HG02970 (cell line): ENCODE measurements at regions not wholly inside any gene's neighbourhood (a gene's known extent, or its start where the extent isn't known, plus 50 kb on each side); places are given as distances from the start of the nearest gene placed in this dataset.
"Not testable (repeated sequence)": the region's sequence is repeated elsewhere in the genome, so short reads cannot be mapped to it uniquely, and the experiment has no call there.

Experiments used
- ATAC-seq: cut with Tn5 transposase; IDR thresholded peaks from one replicate; pipeline ENCODE4 v1.9.1; 2021; ENCODE audit warnings: mild to moderate bottlenecking, moderate library complexity, moderate number of reproducible peaks; ENCODE audit not compliant: unreplicated experiment, low FRiP score

- ATAC-seq: no peak
These were observed 1327.0 kb downstream of the BRD1 start for GRCh38 chr22:48500471-48501230.

GRCh38 chr22:48499456-48500425 is 1327.9 kb downstream of the BRD1 start:
- ATAC-seq: no peak

- ATAC-seq: no peak
These were observed 1328.9 kb downstream of the BRD1 start for GRCh38 chr22:48498526-48499331.

GRCh38 chr22:48497743-48498520 is 1329.7 kb downstream of the BRD1 start:
- not testable (repeated sequence) for ATAC-seq

DNA sequence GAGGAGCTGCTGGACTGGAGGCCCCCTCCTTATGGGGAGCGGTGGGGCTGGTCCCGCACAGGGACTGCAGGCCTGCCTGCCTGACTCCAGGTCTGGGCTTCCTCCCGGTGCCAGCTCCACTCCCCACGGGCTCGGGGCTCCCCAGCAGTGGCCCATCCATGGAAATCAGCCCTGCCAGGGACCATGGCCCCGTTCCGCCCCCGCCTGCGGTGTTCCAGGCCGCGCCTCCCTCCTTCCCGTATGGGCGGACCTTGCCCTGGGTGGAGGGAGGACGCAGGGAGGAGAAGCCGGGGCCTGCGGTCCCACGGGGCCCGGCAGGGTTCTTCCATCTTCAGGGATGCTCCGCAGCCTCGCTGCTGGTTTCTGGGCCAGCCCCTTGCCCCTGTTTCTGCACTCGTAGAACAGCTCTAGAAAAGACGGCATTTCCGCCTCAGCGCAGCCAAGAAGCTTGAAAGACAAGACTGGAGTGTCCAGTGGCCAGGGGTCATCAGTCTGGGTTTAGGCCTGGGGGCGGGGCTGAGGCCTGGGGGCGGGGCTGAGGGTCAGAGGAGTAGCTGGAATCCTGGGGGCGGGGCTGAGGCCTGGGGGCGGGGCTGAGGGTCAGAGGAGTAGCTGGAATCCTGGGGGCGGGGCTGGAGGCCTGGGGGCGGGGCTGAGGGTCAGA is 1330.6 kb downstream of the BRD1 start:
- no peak for ATAC-seq

GRCh38 chr22:48496226-48496845 is 1331.3 kb downstream of the BRD1 start:
- no peak for ATAC-seq

DNA sequence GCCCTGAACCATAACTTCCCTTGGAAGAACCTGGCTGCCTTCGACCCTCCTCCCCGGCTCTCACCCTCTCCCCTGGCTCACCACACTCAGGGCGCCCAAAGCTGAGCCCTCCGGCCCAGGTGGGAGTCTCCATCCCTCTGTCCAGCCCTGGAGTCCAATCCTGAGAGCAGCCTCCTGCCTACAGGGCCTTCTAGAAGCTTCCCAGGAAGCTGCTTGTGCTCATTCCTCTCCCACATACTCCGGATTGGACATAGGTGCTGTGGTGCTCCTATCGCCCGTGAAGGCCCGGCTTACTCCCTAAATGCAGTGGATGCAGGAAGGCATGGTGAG is 1332.0 kb downstream of the BRD1 start:
- no peak for ATAC-seq

GRCh38 chr22:48494968-48495750 is 1332.5 kb downstream of the BRD1 start:
- no peak for ATAC-seq

DNA sequence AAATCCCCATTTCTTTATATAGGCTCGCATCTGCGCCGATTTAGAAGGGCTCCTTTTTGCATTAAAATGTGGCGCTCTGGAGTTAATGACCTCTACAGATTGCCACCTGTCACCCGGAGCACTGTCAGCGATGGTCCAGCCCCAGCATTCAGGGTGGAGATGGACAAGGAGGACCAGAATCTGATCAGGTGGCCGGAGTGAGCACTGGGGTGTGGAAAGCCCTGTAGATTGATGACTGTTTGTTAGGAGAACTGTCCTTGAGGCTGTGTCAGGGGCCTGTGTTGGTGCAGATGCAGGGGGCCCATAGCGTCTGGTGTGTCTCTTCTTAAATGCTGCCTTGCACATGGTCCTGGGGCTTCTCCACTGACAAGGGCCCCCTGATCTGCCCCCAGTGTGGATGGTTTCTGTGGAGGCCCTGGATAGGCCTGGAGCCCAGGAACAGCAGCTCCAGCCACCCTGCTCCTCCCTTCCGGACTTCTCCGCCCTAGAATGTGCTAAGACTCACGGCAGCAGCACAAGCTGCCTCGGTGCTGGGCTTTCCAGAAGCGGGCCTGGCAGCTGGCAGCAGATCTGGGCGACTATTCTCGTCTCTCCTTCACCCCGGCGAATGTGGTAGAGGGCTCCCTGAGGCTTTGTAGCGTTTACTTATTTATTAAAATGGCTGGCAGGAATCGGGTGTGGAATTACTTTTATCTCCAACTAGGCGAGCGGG is 1333.3 kb downstream of the BRD1 start:
- ATAC-seq: no peak

GRCh38 chr22:48493733-48494132 is 1333.9 kb downstream of the BRD1 start:
- ATAC-seq: no peak

- ATAC-seq: no peak
These were observed 1335.0 kb downstream of the BRD1 start for GRCh38 chr22:48492366-48493320.

- no peak for ATAC-seq
These were observed 1336.2 kb downstream of the BRD1 start for GRCh38 chr22:48491451-48491941.

DNA sequence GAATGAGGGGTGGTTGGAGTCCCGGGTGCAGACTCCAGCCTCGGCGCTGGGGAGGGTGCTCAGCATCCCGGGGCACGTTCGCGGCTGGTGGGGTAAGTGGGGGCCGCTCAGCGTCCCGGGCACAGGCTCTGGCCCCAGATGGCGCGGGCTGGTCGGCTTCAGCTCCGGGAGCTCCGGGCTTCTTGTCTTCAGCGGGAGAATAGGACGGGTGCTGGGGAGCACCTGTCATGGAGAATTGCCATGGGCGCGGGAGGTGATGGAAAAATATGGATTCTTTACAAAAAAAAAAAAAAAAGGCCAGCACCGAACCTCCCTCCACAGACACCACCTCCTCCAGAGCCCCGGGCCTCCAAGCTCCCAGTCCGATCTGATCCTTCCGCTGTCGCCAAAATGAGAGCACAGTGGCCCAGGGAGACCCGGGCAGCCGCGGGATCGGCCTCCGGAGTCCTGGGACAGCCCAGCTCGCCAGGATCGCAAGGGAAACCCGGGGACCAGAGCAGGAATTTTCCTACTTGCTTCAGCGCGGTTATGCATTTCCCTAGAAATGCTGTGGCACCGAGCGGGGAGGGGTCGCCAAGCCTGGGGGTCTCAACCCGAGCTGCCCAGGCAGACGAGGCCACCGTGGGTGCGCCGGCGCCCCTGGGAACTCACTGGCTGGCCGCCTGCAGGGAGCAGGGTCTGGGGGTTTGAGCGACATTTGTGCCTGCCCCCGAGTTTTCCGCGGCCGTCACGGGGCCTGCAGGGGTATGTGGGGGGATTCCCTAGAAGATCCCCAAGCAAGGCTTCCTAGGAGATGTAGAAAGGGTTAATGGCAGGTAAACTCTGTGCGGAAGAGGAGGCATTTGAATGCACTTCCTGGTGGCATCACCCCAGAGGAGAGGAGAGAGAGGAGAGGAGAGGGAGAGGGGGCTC is 1336.9 kb downstream of the BRD1 start:
- no peak for ATAC-seq

- ATAC-seq: no peak
These were observed 1337.8 kb downstream of the BRD1 start for GRCh38 chr22:48489551-48490499.
